HG03045 (cell line): ENCODE measurements at regions not wholly inside any gene's neighbourhood (a gene's known extent, or its start where the extent isn't known, plus 50 kb on each side); places are given as distances from the start of the nearest gene placed in this dataset.
"Not testable (repeated sequence)": the region's sequence is repeated elsewhere in the genome, so short reads cannot be mapped to it uniquely, and the experiment has no call there.

Source experiments
- ATAC-seq: cut with Tn5 transposase; IDR thresholded peaks from one replicate; pipeline ENCODE4 v1.9.1; 2021; ENCODE audit warnings: mild to moderate bottlenecking, moderate library complexity; ENCODE audit not compliant: unreplicated experiment

- ATAC-seq = no peak
Measured at GRCh38 chr9:17083258-17083657, 51.6 kb upstream of the CNTLN start.

GRCh38 chr9:17082343-17083064 lies 52.3 kb upstream of the CNTLN start:
- no peak for ATAC-seq

- ATAC-seq = no peak
Measured at GRCh38 chr9:17081814-17082213, 53.0 kb upstream of the CNTLN start.

- ATAC-seq = no peak
Measured at GRCh38 chr9:17081351-17081750, 53.5 kb upstream of the CNTLN start.

- ATAC-seq = no peak
Measured at GRCh38 chr9:17075758-17076485, 58.9 kb upstream of the CNTLN start.

- ATAC-seq = no peak
Measured at GRCh38 chr9:17075146-17075757, 59.6 kb upstream of the CNTLN start.

GRCh38 chr9:17072563-17072962 lies 62.3 kb upstream of the CNTLN start:
- ATAC-seq = not testable (repeated sequence)

- ATAC-seq = no peak
Measured at GRCh38 chr9:17068671-17069070, 66.2 kb upstream of the CNTLN start.

- no peak for ATAC-seq
Measured at GRCh38 chr9:17065062-17065461, 69.8 kb upstream of the CNTLN start.

GRCh38 chr9:17064558-17064957 lies 70.3 kb upstream of the CNTLN start:
- ATAC-seq = no peak

- ATAC-seq = peak; percentile 75
Measured at GRCh38 chr9:17063535-17064135, 71.2 kb upstream of the CNTLN start.

GRCh38 chr9:17062497-17062896 lies 72.3 kb upstream of the CNTLN start:
- ATAC-seq = no peak

- no peak for ATAC-seq
Measured at GRCh38 chr9:17060450-17060849, 74.4 kb upstream of the CNTLN start.

GRCh38 chr9:17059465-17059864 lies 75.4 kb upstream of the CNTLN start:
- ATAC-seq = no peak

- ATAC-seq = no peak
Measured at GRCh38 chr9:17057729-17058128, 77.1 kb upstream of the CNTLN start.

GRCh38 chr9:17052626-17053025 lies 82.2 kb upstream of the CNTLN start:
- ATAC-seq = no peak

GRCh38 chr9:17045381-17045940 lies 89.4 kb upstream of the CNTLN start:
- ATAC-seq = no peak

- ATAC-seq = no peak
Measured at GRCh38 chr9:17031546-17031945, 103.3 kb upstream of the CNTLN start.

- no peak for ATAC-seq
Measured at GRCh38 chr9:17025281-17025680, 109.6 kb upstream of the CNTLN start.

- ATAC-seq = no peak
Measured at GRCh38 chr9:17024129-17024528, 110.7 kb upstream of the CNTLN start.

GRCh38 chr9:17021387-17021970 lies 113.4 kb upstream of the CNTLN start:
- no peak for ATAC-seq
